GM21526 (cell line): ENCODE measurements at regions not wholly inside any gene's neighbourhood (a gene's known extent, or its start where the extent isn't known, plus 50 kb on each side); places are given as distances from the start of the nearest gene placed in this dataset.
"Not testable (repeated sequence)": the region's sequence is repeated elsewhere in the genome, so short reads cannot be mapped to it uniquely, and the experiment has no call there.

Experiments used
- ATAC-seq: cut with Tn5 transposase; IDR thresholded peaks from one replicate; pipeline ENCODE4 v1.9.1; 2021; ENCODE audit warnings: moderate library complexity; ENCODE audit not compliant: unreplicated experiment, low FRiP score

- no peak for ATAC-seq
Observed at GRCh38 chr16:64094992-64095634, 1026.8 kb downstream of the CDH11 start.

GRCh38 chr16:64094181-64094965, 1027.5 kb downstream of the CDH11 start:
- no peak for ATAC-seq

- no peak for ATAC-seq
Observed at GRCh38 chr16:64092271-64092670, 1029.6 kb downstream of the CDH11 start.

- ATAC-seq, result no peak
Observed at GRCh38 chr16:64090327-64090726, 1031.5 kb downstream of the CDH11 start.

- ATAC-seq, result no peak
Observed at GRCh38 chr16:64089697-64090096, 1032.2 kb downstream of the CDH11 start.

GRCh38 chr16:64088838-64089237, 1033.0 kb downstream of the CDH11 start:
- ATAC-seq, result no peak

GRCh38 chr16:64085296-64085695, 1036.6 kb downstream of the CDH11 start:
- no peak for ATAC-seq

- ATAC-seq, result no peak
Observed at GRCh38 chr16:64084706-64085105, 1037.2 kb downstream of the CDH11 start.

GRCh38 chr16:64083428-64084129, 1038.3 kb downstream of the CDH11 start:
- ATAC-seq, result no peak

- no peak for ATAC-seq
Observed at GRCh38 chr16:64077242-64077641, 1044.6 kb downstream of the CDH11 start.

GRCh38 chr16:64074706-64075105, 1047.2 kb downstream of the CDH11 start:
- ATAC-seq, result no peak

- not testable (repeated sequence) for ATAC-seq
Observed at GRCh38 chr16:64072131-64072730, 1049.6 kb downstream of the CDH11 start.

- no peak for ATAC-seq
Observed at GRCh38 chr16:64065523-64065922, 1056.3 kb downstream of the CDH11 start.

- ATAC-seq, result no peak
Observed at GRCh38 chr16:64061621-64062020, 1060.2 kb downstream of the CDH11 start.

GRCh38 chr16:64060631-64061030, 1061.2 kb downstream of the CDH11 start:
- no peak for ATAC-seq

- ATAC-seq, result no peak
Observed at GRCh38 chr16:64058685-64059084, 1063.2 kb downstream of the CDH11 start.

- ATAC-seq, result no peak
Observed at GRCh38 chr16:64051824-64052223, 1070.0 kb downstream of the CDH11 start.

GRCh38 chr16:64047878-64048277, 1074.0 kb downstream of the CDH11 start:
- no peak for ATAC-seq

- ATAC-seq, result no peak
Observed at GRCh38 chr16:64047207-64047606, 1074.7 kb downstream of the CDH11 start.

- ATAC-seq, result no peak
Observed at GRCh38 chr16:64035337-64035736, 1086.5 kb downstream of the CDH11 start.

- no peak for ATAC-seq
Observed at GRCh38 chr16:64019339-64019738, 1102.5 kb downstream of the CDH11 start.
